ENCODE measurements at regions not wholly inside any gene's neighbourhood (a gene's known extent, or its start where the extent isn't known, plus 50 kb on each side); places are given as distances from the start of the nearest gene placed in this dataset.
A peak's percentile ranks its signal among the peaks of the same experiment; 100 is the strongest.

- Histone ChIP-seq H3K79me2 (ENCODE audit: control insufficient read depth, insufficient read depth, low read length) (no peaks in the 10 kb centered on the region), H3K27me3 (replicated peaks in 1 of 4; ENCODE audit: control extremely low read depth in 1 of 4, control insufficient read depth in 3 of 4, insufficient read depth in 4 of 4, low read length in 3 of 4) (peaks cover 0 to 4% (median 0%) of the 10 kb centered on the region in 4 experiments), H3K4me1 (ENCODE audit: control insufficient read depth in 2 of 2, insufficient read depth in 2 of 2, low read length in 2 of 2) (no peaks in the 10 kb centered on the region), H3K36me3 (replicated peaks in 1 of 2; ENCODE audit: control extremely low read depth in 1 of 2, control insufficient read depth in 1 of 2, extremely low read depth in 1 of 2, insufficient read depth in 2 of 2, low read length in 1 of 2) (no peaks in the 10 kb centered on the region), H2AFZ (ENCODE audit: insufficient read depth, low read depth, low read length, poor library complexity, severe bottlenecking) (no peak overlapping the region), H3K9me3 (ENCODE audit: control extremely low read depth in 1 of 3, control insufficient read depth in 2 of 3, insufficient read depth in 1 of 3, low read length in 2 of 3) (no peaks in the 10 kb centered on the region), H3K9ac (ENCODE audit: low read length) (no peak overlapping the region), H3K27ac (ENCODE audit: low read length in 2 of 2) (no peak overlapping the region), H3K4me3 (ENCODE audit: control extremely low read depth in 1 of 5, extremely low read depth in 1 of 5, insufficient read depth in 1 of 5, low read depth in 2 of 5, low read length in 4 of 5) (no peak overlapping the region), H3K4me2 (replicated peaks; ENCODE audit: low read depth, low read length, poor library complexity, severe bottlenecking) (no peak overlapping the region), H4K20me1 (ENCODE audit: control insufficient read depth, insufficient read depth, low read length, poor library complexity, severe bottlenecking) (no peaks in the 10 kb centered on the region)
- ATAC-seq (ENCODE audit: low read depth): no peak
- no peaks in the 10 kb centered on the region for H3K4me1 Mint-ChIP-seq
- H3K27me3 Mint-ChIP-seq: peaks cover 6% of the 10 kb centered on the region
- no peak for TF ChIP-seq EZH2 (IDR thresholded peaks at IDR 0.05; ENCODE audit: borderline replicate concordance, insufficient read depth, low read depth, low read length, poor library complexity, severe bottlenecking)
- TF ChIP-seq CTCF (IDR thresholded peaks at IDR 0.05): no peak
- POLR2A ChIA-PET: no interaction called here
- H3K4me3 Mint-ChIP-seq: no peak overlapping the region
- H3K27ac Mint-ChIP-seq: no peak overlapping the region
- CTCF ChIA-PET: interaction anchor here (0.6 to 5.8 kb wide), 8 partner anchors 72 to 1741 kb away, joined by 3 to 48 read pairs (median 6); no protein-coding TSS in a partner anchor
- H3K9me3 Mint-ChIP-seq (ENCODE audit: insufficient read depth): no peaks in the 10 kb centered on the region
- intact Hi-C loops (cut with micrococcal nuclease): no loop called here
- WGBS (ENCODE audit: insufficient coverage): no CpG with 5 or more reads among the region's 1 CpG
- DNase-seq: no peak
Observed at GRCh38 chr9:69970001-69970533, 73.6 kb upstream of the MAMDC2 start.

GRCh38 chr9:69971643-69972449 is 71.8 kb upstream of the MAMDC2 start:
- ATAC-seq (ENCODE audit: low read depth) (no peak), DNase-seq (peak; percentile 52)
- TF ChIP-seq CTCF (IDR thresholded peaks at IDR 0.05) (peak; percentile 74), EZH2 (IDR thresholded peaks at IDR 0.05; ENCODE audit: borderline replicate concordance, insufficient read depth, low read depth, low read length, poor library complexity, severe bottlenecking) (no peak)
- ChIA-PET CTCF (interaction anchor here (1.2 to 5.8 kb wide), 6 partner anchors 10 to 631 kb away, joined by 3 to 48 read pairs (median 7); no protein-coding TSS in a partner anchor), POLR2A (no interaction called here)
- H3K27me3 ChIP-seq (replicated peaks in 1 of 4; ENCODE audit: control extremely low read depth in 1 of 4, control insufficient read depth in 3 of 4, insufficient read depth in 4 of 4, low read length in 3 of 4): peaks cover 0 to 4% (median 0%) of the 10 kb centered on the region in 4 experiments
- H3K4me3 Mint-ChIP-seq: no peak overlapping the region
- H3K4me2 ChIP-seq (replicated peaks; ENCODE audit: low read depth, low read length, poor library complexity, severe bottlenecking): no peak overlapping the region
- no peaks in the 10 kb centered on the region for H3K4me1 Mint-ChIP-seq
- H3K27me3 Mint-ChIP-seq: peaks cover 12% of the 10 kb centered on the region
- H3K4me1 ChIP-seq (ENCODE audit: control insufficient read depth in 2 of 2, insufficient read depth in 2 of 2, low read length in 2 of 2): no peaks in the 10 kb centered on the region
- H3K79me2 ChIP-seq (ENCODE audit: control insufficient read depth, insufficient read depth, low read length): no peaks in the 10 kb centered on the region
- no peaks in the 10 kb centered on the region for H3K9me3 ChIP-seq (ENCODE audit: control extremely low read depth in 1 of 3, control insufficient read depth in 2 of 3, insufficient read depth in 1 of 3, low read length in 2 of 3)
- no peak overlapping the region for H3K27ac Mint-ChIP-seq
- 38% methylated on average over 7 of the region's 16 CpGs for WGBS (ENCODE audit: insufficient coverage)
- no peak overlapping the region for H3K4me3 ChIP-seq (ENCODE audit: control extremely low read depth in 1 of 5, extremely low read depth in 1 of 5, insufficient read depth in 1 of 5, low read depth in 2 of 5, low read length in 4 of 5)
- intact Hi-C loops (cut with micrococcal nuclease): no loop called here
- no peak overlapping the region for H3K9ac ChIP-seq (ENCODE audit: low read length)
- no peaks in the 10 kb centered on the region for H4K20me1 ChIP-seq (ENCODE audit: control insufficient read depth, insufficient read depth, low read length, poor library complexity, severe bottlenecking)
- H3K36me3 ChIP-seq (replicated peaks in 1 of 2; ENCODE audit: control extremely low read depth in 1 of 2, control insufficient read depth in 1 of 2, extremely low read depth in 1 of 2, insufficient read depth in 2 of 2, low read length in 1 of 2): no peaks in the 10 kb centered on the region
- no peaks in the 10 kb centered on the region for H3K9me3 Mint-ChIP-seq (ENCODE audit: insufficient read depth)
- H3K27ac ChIP-seq (ENCODE audit: low read length in 2 of 2): no peak overlapping the region
- no peak overlapping the region for H2AFZ ChIP-seq (ENCODE audit: insufficient read depth, low read depth, low read length, poor library complexity, severe bottlenecking)

Measured in B cell (primary cell).